Endothelial cell of umbilical vein (primary cell): ENCODE measurements at regions not wholly inside any gene's neighbourhood (a gene's known extent, or its start where the extent isn't known, plus 50 kb on each side); places are given as distances from the start of the nearest gene placed in this dataset.

Source experiments
- BruUV-seq: library from RNA; stranded (reverse); fragments of 400-500 nt; replicated peaks from 2 replicates; lab custom pipeline; 2021; lab: Mats Ljungman, UMichigan
- CTCF ChIA-PET: fragments of 300-600, 350-600 bp; sonication (Branson Sonifier 250); formaldehyde crosslinking; loops from one replicate; lab custom pipeline; 2021; ENCODE audit warnings: antibody characterized with exemption, inconsistent platforms; lab: Charles Lee
- POLR2A ChIA-PET: fragments of 300-600, 350-600 bp; sonication (Branson Sonifier 250); formaldehyde crosslinking; loops from one replicate; lab custom pipeline; 2021; ENCODE audit warnings: antibody characterized with exemption, inconsistent platforms; lab: Charles Lee
- DNase-seq: peaks from one replicate; pipeline ENCODE4 v3.0.0-alpha.2; 2011; ENCODE audit warnings: low read depth, low spot score
- FAIRE-seq: peaks from 2 replicates; lab custom pipeline; 2011; peaks lifted over from hg19 to GRCh38; lab: Jason Lieb, UNC
- H2AFZ ChIP-seq: 2 replicates; pipeline ENCODE4 v1.6.0; 2012; ENCODE audit warnings: low read depth, low read length, control low read depth, inconsistent platforms
- H3K27ac ChIP-seq: 2 replicates; pipeline ENCODE4 v1.5.1; 2011; ENCODE audit warnings: low read depth, mild to moderate bottlenecking, control low read depth, low read length, moderate library complexity; ENCODE audit not compliant: insufficient read depth
- H3K27me3 ChIP-seq, 2 experiments: 2 replicates each; pipeline versions ENCODE4 v1.6.0 to v1.6.1; 2011; ENCODE audit warnings: low read length in 2 of 2, mixed read lengths in 1 of 2; ENCODE audit not compliant: control insufficient read depth in 2 of 2, insufficient read depth in 2 of 2
- H3K36me3 ChIP-seq, 2 experiments: 2 replicates in 1 of 2; 3 replicates in 1 of 2; pipeline ENCODE4 v1.5.1; 2011; ENCODE audit warnings: low read length in 2 of 2, mild to moderate bottlenecking in 1 of 2, moderate library complexity in 1 of 2; ENCODE audit not compliant: control insufficient read depth in 2 of 2, insufficient read depth in 2 of 2; ENCODE audit errors: extremely low read depth in 1 of 2
- H3K4me1 ChIP-seq: 3 replicates; pipeline ENCODE4 v1.5.1; 2011; ENCODE audit warnings: mild to moderate bottlenecking, low read length; ENCODE audit not compliant: control insufficient read depth, insufficient read depth; ENCODE audit errors: extremely low read depth
- H3K4me2 ChIP-seq: 2 replicates; pipeline ENCODE4 v1.6.1; 2011; ENCODE audit warnings: low read length, control low read depth, mixed read lengths; ENCODE audit not compliant: insufficient read depth
- H3K4me3 ChIP-seq, 3 experiments: fragments of 200-600 bp in 1 of 3; sonication (generic), shearing (Covaris generic) in 1 of 3; replicated peaks in 1 of 3; 2 replicates each; pipeline ENCODE4 v1.5.1; 2011 to 2016; ENCODE audit warnings: control low read depth in 3 of 3, low read length in 3 of 3, mild to moderate bottlenecking in 2 of 3, inconsistent platforms in 1 of 3, low read depth in 1 of 3, moderate library complexity in 1 of 3; ENCODE audit not compliant: insufficient read depth in 1 of 3
- H3K79me2 ChIP-seq: 2 replicates; pipeline ENCODE4 v1.6.0; 2012; ENCODE audit warnings: low read length, inconsistent platforms; ENCODE audit not compliant: control insufficient read depth, insufficient read depth
- H3K9ac ChIP-seq: replicated peaks from 2 replicates; pipeline ENCODE3; 2011; ENCODE audit warnings: low read length, control low read depth; ENCODE audit not compliant: insufficient read depth; ENCODE audit errors: extremely low read depth
- H3K9me1 ChIP-seq: replicated peaks from 3 replicates; pipeline ENCODE4 v1.6.0; 2011; ENCODE audit warnings: mild to moderate bottlenecking, low read length; ENCODE audit not compliant: control insufficient read depth, insufficient read depth; ENCODE audit errors: extremely low read depth
- H3K9me3 ChIP-seq: replicated peaks from 2 replicates; pipeline ENCODE4 v1.5.1; 2012; ENCODE audit warnings: low read length, inconsistent platforms; ENCODE audit not compliant: control insufficient read depth, insufficient read depth
- H4K20me1 ChIP-seq: replicated peaks from 2 replicates; pipeline ENCODE3; 2011; ENCODE audit warnings: mild to moderate bottlenecking, low read length; ENCODE audit not compliant: control insufficient read depth, insufficient read depth; ENCODE audit errors: extremely low read depth
- EZH2 ChIP-seq: IDR thresholded peaks from 2 replicates; pipeline ENCODE4 v1.6.1; 2012; ENCODE audit warnings: borderline replicate concordance, low read depth, mild to moderate bottlenecking, moderate library complexity, low read length, inconsistent platforms; ENCODE audit not compliant: severe bottlenecking
- MYC ChIP-seq: IDR thresholded peaks from one replicate; pipeline ENCODE4 v1.6.1; 2011; ENCODE audit warnings: mild to moderate bottlenecking, low read depth, low read length
- POLR2A ChIP-seq: IDR thresholded peaks from 2 replicates; pipeline ENCODE4 v1.6.1; 2012; ENCODE audit warnings: low read depth, mild to moderate bottlenecking, control low read depth, low read length
- POLR2AphosphoS5 ChIP-seq: IDR thresholded peaks from 2 replicates; pipeline ENCODE4 v1.6.1; 2012; ENCODE audit warnings: low read depth, mild to moderate bottlenecking, control low read depth, low read length, moderate library complexity; ENCODE audit not compliant: insufficient read depth
- dilution Hi-C: fragments of 300-500 bp; cut with MboI; formaldehyde crosslinking; loops from one replicate; pipeline ENCODE4 v1.15.0; 2019; ENCODE audit warnings: low sequenced_read_pairs; ENCODE audit not compliant: extremely low pct_ligation_motif_present
- intact Hi-C: fragments of 100-400 bp; cut with micrococcal nuclease; formaldehyde crosslinking; loops from one replicate; pipeline ENCODE4 v1.10.0; 2022
- TF ChIP-seq, protein P1 (sequence below), 2 donors: IDR thresholded peaks; 1 replicate in 1 of 2; 2 replicates in 1 of 2; pipeline ENCODE4 v1.5.1; 2011; ENCODE audit warnings: low read length in 2 of 2, mild to moderate bottlenecking in 2 of 2, moderate library complexity in 2 of 2, control low read depth in 1 of 2, inconsistent platforms in 1 of 2, low read depth in 1 of 2; ENCODE audit not compliant: insufficient read depth in 1 of 2; ENCODE audit errors: extremely low read depth in 1 of 2
- TF ChIP-seq, protein P2 (sequence below): IDR thresholded peaks from 2 replicates; pipeline ENCODE4 v1.6.1; 2011; ENCODE audit not compliant: insufficient read depth, insufficient read length

DNA sequence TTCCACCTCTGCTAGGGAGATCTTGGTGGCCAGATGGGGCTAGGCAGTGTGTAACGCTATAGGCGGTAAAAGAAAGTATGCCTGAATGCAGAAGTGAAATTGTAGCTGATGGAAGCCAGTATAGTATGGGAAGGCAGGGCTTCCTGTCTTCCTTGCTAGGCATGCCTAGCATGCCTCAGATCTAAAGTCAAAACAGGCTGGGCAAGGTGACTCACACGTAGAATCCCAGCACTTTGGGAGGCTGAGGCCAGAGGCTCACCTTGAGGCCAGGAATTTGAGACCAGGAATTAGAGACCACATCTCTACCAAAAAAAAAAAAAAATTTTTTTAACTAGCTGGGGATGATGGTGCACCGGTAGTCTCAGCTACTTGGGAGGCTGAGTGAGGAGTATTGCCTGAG is 281.7 kb upstream of the MTNR1B start:
- BruUV-seq, result no TSS peak
- intact Hi-C loops (no loop called here), dilution Hi-C loops (no loop called here)
- ChIA-PET POLR2A (no interaction called here), CTCF (no interaction called here)
- Histone ChIP-seq H4K20me1 (no peaks in the 10 kb centered on the region), H3K4me3 (no peak overlapping the region), H3K79me2 (no peaks in the 10 kb centered on the region), H2AFZ (no peak overlapping the region), H3K4me1 (no peaks in the 10 kb centered on the region), H3K9me1 (no peaks in the 10 kb centered on the region), H3K27ac (no peak overlapping the region), H3K9ac (no peak overlapping the region), H3K36me3 (no peaks in the 10 kb centered on the region), H3K4me2 (no peak overlapping the region), H3K9me3 (no peaks in the 10 kb centered on the region), H3K27me3 (no peaks in the 10 kb centered on the region)
- DNase-seq (no peak), FAIRE-seq (no peak)
- TF ChIP-seq POLR2A, result no peak
- TF ChIP-seq EZH2, result no peak
- TF ChIP-seq MYC, result no peak

DNA sequence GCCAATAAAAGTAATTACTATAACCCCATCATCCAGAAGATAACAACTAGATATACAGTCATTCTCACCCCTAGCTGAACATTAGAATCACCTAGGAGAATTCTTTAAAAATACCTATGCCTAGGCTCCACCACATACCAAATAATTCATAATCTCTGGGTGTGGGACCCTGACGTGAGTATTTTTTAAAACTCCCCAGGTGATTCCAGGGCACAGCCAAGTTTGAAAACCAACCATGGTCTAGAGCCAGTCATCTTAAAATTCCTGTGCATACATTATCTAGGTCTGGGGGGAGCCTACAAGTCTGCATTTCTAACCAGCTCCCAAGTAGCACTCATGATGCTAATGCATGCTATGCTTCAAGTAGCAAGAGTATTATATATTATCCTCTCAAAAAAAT is 281.0 kb upstream of the MTNR1B start:
- intact Hi-C loops (no loop called here), dilution Hi-C loops (no loop called here)
- TF ChIP-seq, protein P1, sequence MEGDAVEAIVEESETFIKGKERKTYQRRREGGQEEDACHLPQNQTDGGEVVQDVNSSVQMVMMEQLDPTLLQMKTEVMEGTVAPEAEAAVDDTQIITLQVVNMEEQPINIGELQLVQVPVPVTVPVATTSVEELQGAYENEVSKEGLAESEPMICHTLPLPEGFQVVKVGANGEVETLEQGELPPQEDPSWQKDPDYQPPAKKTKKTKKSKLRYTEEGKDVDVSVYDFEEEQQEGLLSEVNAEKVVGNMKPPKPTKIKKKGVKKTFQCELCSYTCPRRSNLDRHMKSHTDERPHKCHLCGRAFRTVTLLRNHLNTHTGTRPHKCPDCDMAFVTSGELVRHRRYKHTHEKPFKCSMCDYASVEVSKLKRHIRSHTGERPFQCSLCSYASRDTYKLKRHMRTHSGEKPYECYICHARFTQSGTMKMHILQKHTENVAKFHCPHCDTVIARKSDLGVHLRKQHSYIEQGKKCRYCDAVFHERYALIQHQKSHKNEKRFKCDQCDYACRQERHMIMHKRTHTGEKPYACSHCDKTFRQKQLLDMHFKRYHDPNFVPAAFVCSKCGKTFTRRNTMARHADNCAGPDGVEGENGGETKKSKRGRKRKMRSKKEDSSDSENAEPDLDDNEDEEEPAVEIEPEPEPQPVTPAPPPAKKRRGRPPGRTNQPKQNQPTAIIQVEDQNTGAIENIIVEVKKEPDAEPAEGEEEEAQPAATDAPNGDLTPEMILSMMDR (IDR thresholded peaks at IDR 0.05; ENCODE audit: extremely low read depth in 1 of 2, insufficient read depth in 1 of 2, low read depth in 1 of 2, low read length in 2 of 2), result no peak
- TF ChIP-seq, protein P2, sequence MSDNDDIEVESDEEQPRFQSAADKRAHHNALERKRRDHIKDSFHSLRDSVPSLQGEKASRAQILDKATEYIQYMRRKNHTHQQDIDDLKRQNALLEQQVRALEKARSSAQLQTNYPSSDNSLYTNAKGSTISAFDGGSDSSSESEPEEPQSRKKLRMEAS, result no peak
- no peak for TF ChIP-seq POLR2AphosphoS5
- no peaks in the 10 kb centered on the region for H3K9me3 ChIP-seq
- FAIRE-seq, result no peak
- no peak overlapping the region for H3K27ac ChIP-seq
- no peaks in the 10 kb centered on the region for H3K36me3 ChIP-seq
- no peak overlapping the region for H3K9ac ChIP-seq
- H3K9me1 ChIP-seq, result no peaks in the 10 kb centered on the region
- H3K4me2 ChIP-seq, result no peak overlapping the region
- CTCF ChIA-PET, result no interaction called here
- no peaks in the 10 kb centered on the region for H4K20me1 ChIP-seq
- no peak for DNase-seq
- no peaks in the 10 kb centered on the region for H3K4me1 ChIP-seq
- H3K27me3 ChIP-seq, result no peaks in the 10 kb centered on the region
- POLR2A ChIA-PET, result no interaction called here
- H3K79me2 ChIP-seq, result no peaks in the 10 kb centered on the region
- no peak overlapping the region for H3K4me3 ChIP-seq
- BruUV-seq, result no TSS peak
- no peak overlapping the region for H2AFZ ChIP-seq
